KOPT-K1 (cell line): ENCODE measurements at regions not wholly inside any gene's neighbourhood (a gene's known extent, or its start where the extent isn't known, plus 50 kb on each side); places are given as distances from the start of the nearest gene placed in this dataset.

Experiments
- H3K27ac ChIP-seq: fragments of 200-600 bp; sonication (generic); 2 replicates; pipeline ENCODE4 v1.5.1; 2016; ENCODE audit warnings: antibody characterized with exemption, mild to moderate bottlenecking, low read depth, low read length; ENCODE audit not compliant: poor library complexity, severe bottlenecking
- H3K36me3 ChIP-seq: fragments of 200-600 bp; sonication (generic); 2 replicates; pipeline ENCODE4 v1.5.1; 2017; ENCODE audit warnings: antibody characterized with exemption, mild to moderate bottlenecking, low read length, moderate library complexity; ENCODE audit not compliant: insufficient read depth
- H3K9me3 ChIP-seq: fragments of 200-600 bp; sonication (generic); 2 replicates; pipeline ENCODE4 v1.5.1; 2017; ENCODE audit warnings: antibody characterized with exemption, low read length, mild to moderate bottlenecking; ENCODE audit not compliant: insufficient read depth, poor library complexity, severe bottlenecking

DNA sequence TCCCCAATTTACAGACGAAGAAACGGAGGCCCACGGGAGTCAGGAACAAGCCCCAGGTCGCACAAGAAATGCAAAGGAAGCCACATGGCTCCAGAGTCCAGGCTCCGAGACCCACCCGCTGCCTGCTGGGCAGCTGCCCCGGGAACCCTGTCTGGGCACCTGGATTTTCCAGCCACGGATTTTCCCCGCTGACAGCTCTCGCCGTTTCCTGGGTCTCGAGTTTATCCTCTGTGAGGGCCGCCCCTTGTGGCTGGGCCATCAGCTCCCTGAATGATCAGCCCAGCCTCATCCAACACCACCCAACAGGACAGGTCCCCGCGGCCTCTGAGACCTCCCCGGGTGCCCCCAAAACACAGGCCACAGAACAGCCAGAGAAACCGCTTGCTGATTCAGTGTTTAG, 189.7 kb downstream of the BRD1 start:
- Histone ChIP-seq H3K36me3 (no peaks in the 10 kb centered on the region; the same call in 1 of the 2 replicates), H3K9me3 (no peaks in the 10 kb centered on the region)

GRCh38 chr22:49637255-49637760, 190.4 kb downstream of the BRD1 start:
- no peaks in the 10 kb centered on the region for H3K9me3 ChIP-seq
- H3K36me3 ChIP-seq: no peaks in the 10 kb centered on the region; the same call in 1 of the 2 replicates
- no peak overlapping the region for H3K27ac ChIP-seq

More for the DNA sequence above, 189.7 kb downstream of the BRD1 start:
- no peak overlapping the region for H3K27ac ChIP-seq

GRCh38 chr22:49636649-49637048, 191.0 kb downstream of the BRD1 start:
- no peak overlapping the region for H3K27ac ChIP-seq
- no peaks in the 10 kb centered on the region; the same call in 1 of the 2 replicates for H3K36me3 ChIP-seq
- H3K9me3 ChIP-seq: no peaks in the 10 kb centered on the region

- no peaks in the 10 kb centered on the region; the same call in 1 of the 2 replicates for H3K36me3 ChIP-seq
- no peaks in the 10 kb centered on the region for H3K9me3 ChIP-seq
- no peak overlapping the region for H3K27ac ChIP-seq
Observed at GRCh38 chr22:49636214-49636613, 191.5 kb downstream of the BRD1 start.

- H3K9me3 ChIP-seq: no peaks in the 10 kb centered on the region
- no peaks in the 10 kb centered on the region for H3K36me3 ChIP-seq
- no peak overlapping the region for H3K27ac ChIP-seq
Observed at GRCh38 chr22:49634006-49634772, 193.5 kb downstream of the BRD1 start.

DNA sequence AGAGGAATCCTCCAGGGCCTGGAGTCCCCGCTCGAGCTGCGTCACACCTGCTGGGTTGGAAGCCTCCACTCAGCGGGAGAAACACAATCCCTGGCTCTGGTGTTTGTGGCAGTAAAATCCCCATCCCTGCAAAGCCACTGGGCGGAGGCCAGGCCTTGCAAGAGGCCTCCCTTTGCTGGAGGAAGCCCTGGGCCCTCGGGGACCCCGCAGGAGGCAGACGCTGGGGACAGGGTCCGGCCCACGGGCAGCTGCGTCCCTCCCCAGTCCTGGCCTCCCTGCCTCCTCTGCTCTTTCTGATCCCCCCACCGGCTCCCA, 194.7 kb downstream of the BRD1 start:
- no peak overlapping the region for H3K27ac ChIP-seq
- H3K36me3 ChIP-seq: no peaks in the 10 kb centered on the region
- no peaks in the 10 kb centered on the region for H3K9me3 ChIP-seq

DNA sequence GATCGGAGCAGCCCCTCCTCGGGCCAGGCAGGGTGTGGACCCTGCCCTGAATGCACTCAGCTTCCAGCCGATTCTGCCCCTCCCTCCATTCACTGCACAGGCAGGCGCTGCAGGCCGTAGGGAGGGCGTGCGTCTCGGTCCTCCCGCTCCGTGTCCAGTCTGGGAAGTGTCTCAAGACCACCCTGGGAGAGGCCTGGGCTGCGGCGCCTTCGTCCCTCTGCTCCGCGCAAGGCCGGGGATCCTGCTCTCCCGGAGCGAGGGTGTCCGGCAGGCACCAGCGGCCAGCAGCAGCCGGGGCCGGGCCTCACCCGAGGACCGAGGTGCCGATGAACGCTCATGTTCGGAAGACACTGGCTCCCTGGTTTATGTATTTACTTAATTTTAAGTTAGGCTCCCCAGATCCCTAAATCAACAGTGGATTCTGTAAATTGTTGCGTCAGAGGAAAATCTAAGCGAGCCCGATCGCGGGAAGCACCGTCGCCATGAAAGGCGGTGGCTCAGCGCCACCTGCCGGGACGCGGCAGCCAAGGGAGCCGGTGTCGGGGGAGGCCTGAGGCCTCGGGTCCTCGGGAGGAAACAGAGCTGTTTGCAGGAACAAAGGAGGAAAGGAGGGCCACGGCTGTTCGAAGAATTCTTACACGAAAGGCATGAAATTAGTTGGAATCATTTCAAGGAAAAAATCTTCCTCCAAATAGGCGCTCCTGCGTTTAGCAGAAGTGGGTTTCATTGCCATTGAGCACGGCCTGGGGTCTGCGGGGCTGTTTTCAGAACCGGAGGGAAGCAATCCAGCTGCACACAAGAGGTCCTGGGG, 195.3 kb downstream of the BRD1 start:
- no peaks in the 10 kb centered on the region for H3K9me3 ChIP-seq
- no peaks in the 10 kb centered on the region for H3K36me3 ChIP-seq
- no peak overlapping the region for H3K27ac ChIP-seq

- Histone ChIP-seq H3K36me3 (no peaks in the 10 kb centered on the region), H3K9me3 (no peaks in the 10 kb centered on the region), H3K27ac (no peak overlapping the region)
Observed at GRCh38 chr22:49630448-49630946, 197.2 kb downstream of the BRD1 start.

DNA sequence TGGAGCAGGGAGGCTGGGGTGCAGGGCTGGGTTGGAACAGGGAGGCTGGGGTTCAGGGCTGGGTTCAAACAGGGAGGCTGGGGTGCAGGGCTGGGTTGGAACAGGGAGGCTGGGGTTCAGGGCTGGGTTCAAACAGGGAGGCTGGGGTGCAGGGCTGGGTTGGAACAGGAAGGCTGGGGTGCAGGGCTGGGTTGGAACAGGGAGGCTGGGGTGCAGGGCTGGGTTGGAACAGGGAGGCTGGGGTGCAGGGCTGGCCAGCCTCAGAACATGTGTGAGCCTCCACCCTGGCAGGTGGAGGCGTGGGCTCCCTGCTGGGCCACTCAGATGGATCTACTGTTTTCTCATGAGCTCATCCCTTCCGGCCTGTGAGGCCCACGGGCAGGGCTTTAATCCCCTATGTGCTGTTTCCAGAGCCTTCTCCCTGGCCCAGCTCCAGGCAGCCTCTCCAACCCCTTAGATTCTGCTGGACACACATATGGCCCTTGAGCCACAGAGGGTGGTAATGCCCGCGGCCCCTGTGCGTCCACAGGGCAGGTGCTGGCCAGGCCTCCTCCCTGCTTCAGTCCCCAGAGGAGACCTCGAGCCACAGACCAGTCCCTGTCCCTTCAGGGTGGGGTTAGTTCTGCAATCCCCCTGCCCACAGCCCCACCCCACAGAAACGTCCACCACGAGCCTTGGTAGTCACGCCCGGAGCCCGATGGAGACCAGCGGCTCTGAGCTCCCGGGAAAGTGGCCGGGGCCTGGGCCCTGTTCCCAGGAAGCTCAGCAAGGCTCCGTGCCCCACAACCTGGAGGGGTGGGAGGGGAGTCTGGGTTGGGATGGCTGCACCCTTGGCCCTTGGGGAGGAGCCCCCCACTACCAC, 197.9 kb downstream of the BRD1 start:
- no peaks in the 10 kb centered on the region for H3K9me3 ChIP-seq
- no peaks in the 10 kb centered on the region for H3K36me3 ChIP-seq
- H3K27ac ChIP-seq: no peak overlapping the region

- H3K27ac ChIP-seq: no peak overlapping the region
- no peaks in the 10 kb centered on the region for H3K36me3 ChIP-seq
- H3K9me3 ChIP-seq: no peaks in the 10 kb centered on the region
Observed at GRCh38 chr22:49629261-49629570, 198.5 kb downstream of the BRD1 start.

DNA sequence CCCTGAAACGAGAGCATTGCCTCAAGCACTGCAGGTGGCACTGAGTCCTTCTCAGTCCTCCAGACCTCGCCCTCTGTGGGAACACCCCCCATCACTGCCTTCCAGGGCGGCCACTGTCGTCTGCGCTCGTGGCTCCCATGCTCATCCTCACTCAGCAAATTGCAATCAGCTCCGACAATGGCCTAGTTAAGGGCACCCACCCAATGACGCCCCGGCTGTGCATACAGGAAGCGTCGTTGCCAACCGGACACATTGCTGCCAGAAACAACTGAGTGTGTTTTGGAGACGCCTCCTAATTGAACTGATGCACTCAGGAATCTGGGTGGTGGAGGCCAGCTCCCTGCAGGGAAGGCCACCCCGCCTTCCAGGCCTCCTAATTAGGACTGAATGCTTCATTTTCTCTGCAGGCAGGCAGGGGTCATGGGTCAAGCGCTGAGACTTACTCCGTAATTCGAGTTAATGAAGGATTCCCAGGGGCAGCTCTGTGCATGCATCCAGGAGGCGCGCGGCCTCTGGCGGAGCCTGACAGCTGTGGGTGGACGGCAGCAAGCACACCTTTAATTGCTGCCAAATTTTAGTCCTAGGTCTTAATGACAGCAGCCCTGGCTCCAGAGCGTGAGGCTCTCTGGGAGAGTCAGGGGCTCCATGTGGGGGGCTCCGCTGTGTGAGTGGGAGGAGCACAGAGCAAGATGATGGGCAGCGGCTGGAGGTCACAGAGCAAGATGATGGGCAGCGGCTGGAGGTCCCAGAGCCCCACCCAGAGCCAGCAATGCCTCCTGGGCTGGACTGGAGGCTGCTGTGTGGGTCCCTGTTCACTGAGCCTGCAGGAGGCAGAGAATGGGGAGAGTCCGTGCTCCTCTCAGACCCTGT, 199.0 kb downstream of the BRD1 start:
- Histone ChIP-seq H3K36me3 (no peaks in the 10 kb centered on the region), H3K9me3 (no peaks in the 10 kb centered on the region), H3K27ac (no peak overlapping the region)

DNA sequence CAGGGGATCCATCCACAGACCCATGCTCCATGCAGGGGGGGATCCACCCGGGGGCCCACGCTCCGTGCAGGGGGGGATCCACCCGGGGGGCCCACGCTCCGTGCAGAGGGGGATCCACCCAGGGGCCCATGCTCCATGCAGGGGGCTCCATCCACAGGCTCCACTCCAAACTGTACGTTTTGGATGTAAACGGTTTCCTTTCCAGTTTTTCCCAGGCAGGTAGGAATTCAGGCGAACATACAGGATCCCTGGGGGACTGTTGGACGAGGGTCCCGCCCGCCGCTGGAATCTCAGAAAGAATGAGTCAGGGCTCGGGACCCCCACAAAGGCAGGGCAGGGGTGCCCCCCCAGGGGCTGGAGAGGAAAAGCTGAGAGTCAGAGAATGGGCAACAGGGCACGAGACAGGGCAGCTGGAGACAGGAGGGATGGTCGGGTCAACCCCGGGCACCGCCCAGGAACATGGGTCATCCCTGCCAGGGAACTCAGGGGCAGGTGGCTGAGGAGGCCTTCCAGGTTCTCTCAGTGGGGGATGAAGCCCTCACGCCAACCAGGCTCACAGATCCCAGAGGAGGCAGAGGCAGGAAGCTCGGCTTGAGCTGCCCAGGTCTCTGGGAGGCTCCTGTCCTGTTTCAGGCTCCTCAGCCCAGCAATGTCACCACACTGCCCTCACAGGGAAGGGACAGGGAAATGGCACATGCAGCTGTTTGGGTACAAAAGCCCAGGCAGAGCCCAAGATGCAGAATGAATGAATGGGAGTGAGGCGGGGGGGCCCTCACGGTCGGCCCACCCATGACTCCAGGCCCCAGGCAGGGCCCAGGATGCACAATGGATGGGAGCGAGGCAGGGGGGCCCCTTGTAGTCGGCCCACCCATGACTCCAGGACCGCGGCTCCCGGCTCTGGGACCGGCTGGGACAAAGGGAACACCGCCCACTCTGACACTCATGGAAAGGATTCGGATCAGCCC, 200.2 kb downstream of the BRD1 start:
- no peak overlapping the region for H3K27ac ChIP-seq
- no peaks in the 10 kb centered on the region for H3K9me3 ChIP-seq
- no peaks in the 10 kb centered on the region for H3K36me3 ChIP-seq
